ENCODE measurements at regions not wholly inside any gene's neighbourhood (a gene's known extent, or its start where the extent isn't known, plus 50 kb on each side); places are given as distances from the start of the nearest gene placed in this dataset.

DNA sequence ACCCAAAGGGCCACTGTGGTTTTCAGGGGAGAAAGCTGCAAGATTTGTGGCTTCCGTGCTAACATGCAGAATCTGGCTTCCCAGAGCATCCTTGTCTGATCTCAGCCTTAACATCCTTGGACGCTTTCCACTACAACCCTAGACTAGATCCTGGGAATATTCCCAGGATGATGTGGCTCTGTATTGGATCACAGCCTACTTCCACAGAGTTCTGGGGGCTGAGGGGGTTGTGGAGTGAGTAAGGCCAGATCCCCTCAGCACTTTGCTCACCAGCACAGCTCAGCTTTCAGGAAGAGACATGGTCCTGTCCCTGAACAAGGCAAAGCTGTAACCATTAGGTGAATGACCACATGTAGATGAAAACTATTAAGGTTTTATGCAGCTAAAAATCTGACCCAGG is 241.3 kb upstream of the MYO3A start:
- Histone ChIP-seq H3K36me3 (no peaks in the 10 kb centered on the region), H3K9me3 (no peaks in the 10 kb centered on the region), H3K27ac (no peak overlapping the region), H3K4me1 (no peaks in the 10 kb centered on the region), H3K27me3 (no peaks in the 10 kb centered on the region), H3K4me3 (no peak overlapping the region)
- no peak for DNase-seq
- TF ChIP-seq, protein P1, sequence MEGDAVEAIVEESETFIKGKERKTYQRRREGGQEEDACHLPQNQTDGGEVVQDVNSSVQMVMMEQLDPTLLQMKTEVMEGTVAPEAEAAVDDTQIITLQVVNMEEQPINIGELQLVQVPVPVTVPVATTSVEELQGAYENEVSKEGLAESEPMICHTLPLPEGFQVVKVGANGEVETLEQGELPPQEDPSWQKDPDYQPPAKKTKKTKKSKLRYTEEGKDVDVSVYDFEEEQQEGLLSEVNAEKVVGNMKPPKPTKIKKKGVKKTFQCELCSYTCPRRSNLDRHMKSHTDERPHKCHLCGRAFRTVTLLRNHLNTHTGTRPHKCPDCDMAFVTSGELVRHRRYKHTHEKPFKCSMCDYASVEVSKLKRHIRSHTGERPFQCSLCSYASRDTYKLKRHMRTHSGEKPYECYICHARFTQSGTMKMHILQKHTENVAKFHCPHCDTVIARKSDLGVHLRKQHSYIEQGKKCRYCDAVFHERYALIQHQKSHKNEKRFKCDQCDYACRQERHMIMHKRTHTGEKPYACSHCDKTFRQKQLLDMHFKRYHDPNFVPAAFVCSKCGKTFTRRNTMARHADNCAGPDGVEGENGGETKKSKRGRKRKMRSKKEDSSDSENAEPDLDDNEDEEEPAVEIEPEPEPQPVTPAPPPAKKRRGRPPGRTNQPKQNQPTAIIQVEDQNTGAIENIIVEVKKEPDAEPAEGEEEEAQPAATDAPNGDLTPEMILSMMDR (IDR thresholded peaks at IDR 0.05), result no peak
- no peak for TF ChIP-seq POLR2A (IDR thresholded peaks at IDR 0.05)
- intact Hi-C loops (cut with DNase I; ENCODE audit: low total_unique reads), result no loop called here

DNA sequence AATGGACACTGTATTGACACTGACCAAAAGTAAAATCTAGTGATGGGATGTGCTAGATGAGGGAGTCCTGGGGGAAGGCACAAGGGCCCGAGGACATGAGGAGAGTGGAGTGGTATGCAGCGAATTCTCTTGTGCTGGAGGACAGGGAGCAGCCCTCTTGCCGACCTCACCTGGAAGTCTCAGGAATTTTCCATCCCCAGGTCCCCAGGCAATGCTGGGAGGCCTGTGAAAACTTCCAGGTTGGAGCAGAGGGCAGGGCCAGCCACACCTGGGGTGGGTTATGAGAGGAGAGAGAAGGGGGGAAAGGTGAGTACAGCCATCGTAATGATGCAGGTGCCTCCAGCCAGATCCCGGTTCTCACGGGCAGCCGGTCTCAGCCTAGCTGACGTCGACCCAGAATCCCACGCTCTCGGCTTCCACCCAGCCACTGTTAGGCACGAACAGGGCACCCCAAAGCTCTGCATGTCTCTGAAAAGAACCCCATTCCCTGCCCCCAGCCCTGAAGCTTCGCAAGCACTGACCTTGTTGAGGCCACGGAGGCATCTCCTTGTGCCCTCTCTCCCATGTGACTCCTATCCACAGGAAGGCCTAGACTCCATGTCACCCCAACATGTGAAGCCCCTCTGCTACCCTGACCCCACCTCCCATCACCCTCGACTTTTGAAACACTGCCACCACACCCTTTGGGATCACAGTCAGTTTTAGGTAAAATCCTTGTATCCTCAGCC is 239.7 kb upstream of the MYO3A start:
- Histone ChIP-seq H3K9me3 (no peaks in the 10 kb centered on the region), H3K27ac (no peak overlapping the region), H3K4me1 (no peaks in the 10 kb centered on the region), H3K36me3 (no peaks in the 10 kb centered on the region), H3K4me3 (no peak overlapping the region), H3K27me3 (no peaks in the 10 kb centered on the region)
- intact Hi-C loops (cut with DNase I; ENCODE audit: low total_unique reads), result no loop called here
- no peak for TF ChIP-seq POLR2A (IDR thresholded peaks at IDR 0.05)
- TF ChIP-seq, protein P1 (IDR thresholded peaks at IDR 0.05), result no peak
- no peak for DNase-seq

DNA sequence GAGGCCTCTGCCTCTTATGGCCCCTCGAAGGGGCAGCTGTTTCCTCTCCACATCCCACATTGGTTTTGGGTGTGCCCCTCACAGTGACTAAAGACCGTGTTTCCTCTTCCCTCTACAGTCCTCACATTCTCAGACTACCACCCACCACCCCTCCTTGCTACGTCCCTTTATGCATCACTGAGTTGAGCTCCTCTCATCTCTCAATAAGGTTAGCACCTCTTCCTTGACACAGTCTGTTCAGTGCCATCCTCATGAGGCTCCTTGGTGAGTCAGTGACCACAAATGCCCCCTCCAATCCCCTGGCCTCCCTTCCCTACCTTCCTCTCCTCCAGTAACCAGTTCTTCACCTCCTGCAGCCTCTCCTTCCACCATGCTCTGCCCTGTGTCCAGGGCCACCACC is 239.1 kb upstream of the MYO3A start:
- no peaks in the 10 kb centered on the region for H3K9me3 ChIP-seq
- intact Hi-C loops (cut with DNase I; ENCODE audit: low total_unique reads), result no loop called here
- H3K36me3 ChIP-seq, result no peaks in the 10 kb centered on the region
- no peaks in the 10 kb centered on the region for H3K27me3 ChIP-seq
- TF ChIP-seq, protein P1 (IDR thresholded peaks at IDR 0.05), result no peak
- no peak for TF ChIP-seq POLR2A (IDR thresholded peaks at IDR 0.05)
- no peak overlapping the region for H3K27ac ChIP-seq
- DNase-seq, result no peak
- H3K4me1 ChIP-seq, result no peaks in the 10 kb centered on the region
- no peak overlapping the region for H3K4me3 ChIP-seq

DNA sequence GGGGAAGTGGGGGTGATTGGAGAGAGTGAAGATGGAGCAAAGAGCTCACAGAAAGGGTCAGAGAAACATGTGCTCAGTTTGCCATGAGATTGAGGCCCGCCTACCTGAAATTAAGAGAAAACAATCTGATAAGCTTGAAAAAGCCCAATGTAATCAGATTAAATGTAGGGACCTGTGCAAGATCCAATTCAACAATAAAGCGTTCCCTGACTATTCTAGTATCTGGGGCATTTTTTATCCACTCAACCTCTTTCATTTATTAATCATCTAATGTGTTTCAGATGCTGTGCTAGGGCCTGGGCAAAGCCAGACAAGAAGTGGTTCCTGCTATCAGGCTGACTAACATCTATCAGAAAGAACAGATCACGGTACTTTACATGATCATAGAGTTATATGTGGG is 238.4 kb upstream of the MYO3A start:
- Histone ChIP-seq H3K9me3 (no peaks in the 10 kb centered on the region), H3K4me3 (no peak overlapping the region), H3K27ac (no peak overlapping the region), H3K36me3 (no peaks in the 10 kb centered on the region), H3K4me1 (no peaks in the 10 kb centered on the region), H3K27me3 (no peaks in the 10 kb centered on the region)
- no peak for TF ChIP-seq POLR2A (IDR thresholded peaks at IDR 0.05)
- TF ChIP-seq, protein P1 (IDR thresholded peaks at IDR 0.05), result no peak
- intact Hi-C loops (cut with DNase I; ENCODE audit: low total_unique reads), result no loop called here
- DNase-seq, result no peak

- no peak for TF ChIP-seq POLR2A (IDR thresholded peaks at IDR 0.05)
- TF ChIP-seq, protein P1 (IDR thresholded peaks at IDR 0.05), result no peak
- Histone ChIP-seq H3K36me3 (no peaks in the 10 kb centered on the region), H3K4me1 (no peaks in the 10 kb centered on the region), H3K9me3 (no peaks in the 10 kb centered on the region), H3K27ac (no peak overlapping the region), H3K4me3 (no peak overlapping the region), H3K27me3 (no peaks in the 10 kb centered on the region)
- no peak for DNase-seq
- intact Hi-C loops (cut with DNase I; ENCODE audit: low total_unique reads), result no loop called here
These were observed 237.9 kb upstream of the MYO3A start for GRCh38 chr10:25696013-25696708.
